ENCODE measurements at regions not wholly inside any gene's neighbourhood (a gene's known extent, or its start where the extent isn't known, plus 50 kb on each side); places are given as distances from the start of the nearest gene placed in this dataset.
"Not testable (repeated sequence)": the region's sequence is repeated elsewhere in the genome, so short reads cannot be mapped to it uniquely, and the experiment has no call there.

GRCh38 chr9:38927970-38928369 lies 208.0 kb upstream of the FAM240B start:
- POLR2A ChIA-PET (ENCODE audit: low non-redundant PET); DNase-seq (ENCODE audit: low spot score); BruUV-seq (replicated peaks): not testable (repeated sequence)

DNA sequence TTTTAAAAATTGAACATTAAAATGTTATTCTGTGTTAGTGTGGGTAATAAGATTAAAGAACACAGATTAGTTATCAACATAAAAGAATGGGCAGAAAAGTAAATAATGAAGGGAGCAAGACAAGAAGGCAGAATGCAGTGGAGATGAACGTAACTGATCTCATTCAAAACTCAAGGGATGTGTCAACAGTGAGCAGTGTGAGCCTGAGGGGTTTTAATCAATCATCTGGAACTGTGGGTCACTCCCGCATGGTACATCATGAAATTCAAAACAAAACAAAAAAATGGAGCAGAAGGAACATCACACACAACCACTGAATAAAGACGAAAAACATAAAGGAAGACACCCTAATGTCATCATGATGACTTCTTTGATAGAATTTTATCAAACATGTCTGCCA lies 206.6 kb upstream of the FAM240B start:
- H3K9me3 ChIP-seq (ENCODE audit: low read depth, low read length, poor library complexity, severe bottlenecking); H3K4me1 ChIP-seq (ENCODE audit: insufficient read depth, low read length, poor library complexity, severe bottlenecking); intact Hi-C loops (cut with micrococcal nuclease; ENCODE audit: unreplicated experiment); CTCF ChIA-PET; POLR2A ChIA-PET (ENCODE audit: low non-redundant PET); BruUV-seq (replicated peaks); H3K27ac ChIP-seq (ENCODE audit: low read depth, low read length, poor library complexity, severe bottlenecking); H3K27me3 ChIP-seq (replicated peaks; ENCODE audit: insufficient read depth, low read depth, low read length, poor library complexity); H3K36me3 ChIP-seq (ENCODE audit: insufficient read depth, low read length, poor library complexity, severe bottlenecking); DNase-seq (ENCODE audit: low spot score); H3K4me3 ChIP-seq (ENCODE audit: low read depth, low read length, poor library complexity, severe bottlenecking): not testable (repeated sequence)

More at GRCh38 chr9:38927970-38928369, 208.0 kb upstream of the FAM240B start:
- CTCF ChIA-PET; H3K4me1 ChIP-seq (ENCODE audit: insufficient read depth, low read length, poor library complexity, severe bottlenecking); H3K27ac ChIP-seq (ENCODE audit: low read depth, low read length, poor library complexity, severe bottlenecking); intact Hi-C loops (cut with micrococcal nuclease; ENCODE audit: unreplicated experiment); H3K36me3 ChIP-seq (ENCODE audit: insufficient read depth, low read length, poor library complexity, severe bottlenecking); H3K27me3 ChIP-seq (replicated peaks; ENCODE audit: insufficient read depth, low read depth, low read length, poor library complexity); H3K4me3 ChIP-seq (ENCODE audit: low read depth, low read length, poor library complexity, severe bottlenecking); H3K9me3 ChIP-seq (ENCODE audit: low read depth, low read length, poor library complexity, severe bottlenecking): not testable (repeated sequence)

GRCh38 chr9:38921253-38921652 lies 201.3 kb upstream of the FAM240B start:
- H3K4me3 ChIP-seq (ENCODE audit: low read depth, low read length, poor library complexity, severe bottlenecking); H3K4me1 ChIP-seq (ENCODE audit: insufficient read depth, low read length, poor library complexity, severe bottlenecking); H3K36me3 ChIP-seq (ENCODE audit: insufficient read depth, low read length, poor library complexity, severe bottlenecking); DNase-seq (ENCODE audit: low spot score); H3K27me3 ChIP-seq (replicated peaks; ENCODE audit: insufficient read depth, low read depth, low read length, poor library complexity); H3K27ac ChIP-seq (ENCODE audit: low read depth, low read length, poor library complexity, severe bottlenecking); BruUV-seq (replicated peaks); H3K9me3 ChIP-seq (ENCODE audit: low read depth, low read length, poor library complexity, severe bottlenecking); CTCF ChIA-PET; intact Hi-C loops (cut with micrococcal nuclease; ENCODE audit: unreplicated experiment); POLR2A ChIA-PET (ENCODE audit: low non-redundant PET): not testable (repeated sequence)

DNA sequence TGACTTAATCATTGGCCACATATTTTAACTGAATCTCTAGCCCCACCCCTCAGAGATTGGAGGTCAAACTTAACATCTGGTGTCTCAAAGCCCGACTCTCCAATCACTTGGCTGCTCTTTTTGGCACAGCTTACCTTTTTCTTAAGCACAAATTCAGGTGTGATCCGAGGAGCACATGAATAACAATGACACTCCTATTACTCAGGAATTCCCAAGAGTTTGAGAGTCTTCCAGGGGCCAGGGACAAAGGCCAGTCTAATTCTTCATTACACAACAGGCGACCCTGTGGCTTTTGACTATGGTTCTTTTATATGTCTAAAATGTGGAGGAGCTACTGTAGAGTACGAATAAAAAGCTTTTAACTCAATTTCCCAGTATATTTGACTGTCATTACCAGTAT lies 190.7 kb upstream of the FAM240B start:
- H3K27me3 ChIP-seq (replicated peaks; ENCODE audit: insufficient read depth, low read depth, low read length, poor library complexity); H3K4me3 ChIP-seq (ENCODE audit: low read depth, low read length, poor library complexity, severe bottlenecking); CTCF ChIA-PET; BruUV-seq (replicated peaks); H3K9me3 ChIP-seq (ENCODE audit: low read depth, low read length, poor library complexity, severe bottlenecking); H3K36me3 ChIP-seq (ENCODE audit: insufficient read depth, low read length, poor library complexity, severe bottlenecking); POLR2A ChIA-PET (ENCODE audit: low non-redundant PET); intact Hi-C loops (cut with micrococcal nuclease; ENCODE audit: unreplicated experiment); H3K27ac ChIP-seq (ENCODE audit: low read depth, low read length, poor library complexity, severe bottlenecking); H3K4me1 ChIP-seq (ENCODE audit: insufficient read depth, low read length, poor library complexity, severe bottlenecking); DNase-seq (ENCODE audit: low spot score): not testable (repeated sequence)

GRCh38 chr9:38904719-38905118 lies 184.8 kb upstream of the FAM240B start:
- H3K27ac ChIP-seq (ENCODE audit: low read depth, low read length, poor library complexity, severe bottlenecking); CTCF ChIA-PET; H3K9me3 ChIP-seq (ENCODE audit: low read depth, low read length, poor library complexity, severe bottlenecking); H3K4me3 ChIP-seq (ENCODE audit: low read depth, low read length, poor library complexity, severe bottlenecking); BruUV-seq (replicated peaks); POLR2A ChIA-PET (ENCODE audit: low non-redundant PET); H3K27me3 ChIP-seq (replicated peaks; ENCODE audit: insufficient read depth, low read depth, low read length, poor library complexity); intact Hi-C loops (cut with micrococcal nuclease; ENCODE audit: unreplicated experiment); H3K36me3 ChIP-seq (ENCODE audit: insufficient read depth, low read length, poor library complexity, severe bottlenecking); H3K4me1 ChIP-seq (ENCODE audit: insufficient read depth, low read length, poor library complexity, severe bottlenecking); DNase-seq (ENCODE audit: low spot score): not testable (repeated sequence)

GRCh38 chr9:38901534-38902177 lies 181.7 kb upstream of the FAM240B start:
- H3K4me1 ChIP-seq (ENCODE audit: insufficient read depth, low read length, poor library complexity, severe bottlenecking); H3K27me3 ChIP-seq (replicated peaks; ENCODE audit: insufficient read depth, low read depth, low read length, poor library complexity); DNase-seq (ENCODE audit: low spot score); H3K27ac ChIP-seq (ENCODE audit: low read depth, low read length, poor library complexity, severe bottlenecking); BruUV-seq (replicated peaks); CTCF ChIA-PET; H3K4me3 ChIP-seq (ENCODE audit: low read depth, low read length, poor library complexity, severe bottlenecking); POLR2A ChIA-PET (ENCODE audit: low non-redundant PET); H3K36me3 ChIP-seq (ENCODE audit: insufficient read depth, low read length, poor library complexity, severe bottlenecking); intact Hi-C loops (cut with micrococcal nuclease; ENCODE audit: unreplicated experiment); H3K9me3 ChIP-seq (ENCODE audit: low read depth, low read length, poor library complexity, severe bottlenecking): not testable (repeated sequence)

- POLR2A ChIA-PET (ENCODE audit: low non-redundant PET); H3K4me3 ChIP-seq (ENCODE audit: low read depth, low read length, poor library complexity, severe bottlenecking); intact Hi-C loops (cut with micrococcal nuclease; ENCODE audit: unreplicated experiment); DNase-seq (ENCODE audit: low spot score); H3K27ac ChIP-seq (ENCODE audit: low read depth, low read length, poor library complexity, severe bottlenecking); H3K4me1 ChIP-seq (ENCODE audit: insufficient read depth, low read length, poor library complexity, severe bottlenecking); H3K9me3 ChIP-seq (ENCODE audit: low read depth, low read length, poor library complexity, severe bottlenecking); CTCF ChIA-PET; H3K36me3 ChIP-seq (ENCODE audit: insufficient read depth, low read length, poor library complexity, severe bottlenecking); H3K27me3 ChIP-seq (replicated peaks; ENCODE audit: insufficient read depth, low read depth, low read length, poor library complexity); BruUV-seq (replicated peaks): not testable (repeated sequence)
Observed at GRCh38 chr9:38896404-38896803, 176.5 kb upstream of the FAM240B start.

DNA sequence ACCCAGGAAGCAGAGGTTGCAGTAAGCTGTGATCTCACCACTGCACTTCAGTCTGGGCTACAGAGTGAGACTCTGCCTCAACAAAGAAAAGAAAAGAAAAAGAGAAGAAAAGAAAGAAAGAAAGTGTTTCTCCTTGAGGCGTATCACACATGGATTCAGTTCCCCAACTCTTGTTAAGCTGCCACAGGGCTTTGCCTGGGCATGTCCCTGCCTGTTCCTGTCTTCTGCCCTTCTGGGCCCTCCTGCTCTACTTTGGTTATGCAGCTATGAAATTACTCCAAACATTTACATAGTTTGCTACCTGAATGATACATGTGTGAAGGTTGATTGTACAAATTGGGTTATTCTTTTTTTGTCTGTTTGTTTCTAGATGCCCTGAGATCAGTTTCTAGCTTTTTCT lies 175.3 kb upstream of the FAM240B start:
- BruUV-seq (replicated peaks); H3K27me3 ChIP-seq (replicated peaks; ENCODE audit: insufficient read depth, low read depth, low read length, poor library complexity); POLR2A ChIA-PET (ENCODE audit: low non-redundant PET); H3K4me1 ChIP-seq (ENCODE audit: insufficient read depth, low read length, poor library complexity, severe bottlenecking); DNase-seq (ENCODE audit: low spot score); H3K36me3 ChIP-seq (ENCODE audit: insufficient read depth, low read length, poor library complexity, severe bottlenecking); intact Hi-C loops (cut with micrococcal nuclease; ENCODE audit: unreplicated experiment); CTCF ChIA-PET; H3K27ac ChIP-seq (ENCODE audit: low read depth, low read length, poor library complexity, severe bottlenecking); H3K9me3 ChIP-seq (ENCODE audit: low read depth, low read length, poor library complexity, severe bottlenecking); H3K4me3 ChIP-seq (ENCODE audit: low read depth, low read length, poor library complexity, severe bottlenecking): not testable (repeated sequence)

All from A673 (cell line).